ENCODE measurements at regions not wholly inside any gene's neighbourhood (a gene's known extent, or its start where the extent isn't known, plus 50 kb on each side); places are given as distances from the start of the nearest gene placed in this dataset.

DNA sequence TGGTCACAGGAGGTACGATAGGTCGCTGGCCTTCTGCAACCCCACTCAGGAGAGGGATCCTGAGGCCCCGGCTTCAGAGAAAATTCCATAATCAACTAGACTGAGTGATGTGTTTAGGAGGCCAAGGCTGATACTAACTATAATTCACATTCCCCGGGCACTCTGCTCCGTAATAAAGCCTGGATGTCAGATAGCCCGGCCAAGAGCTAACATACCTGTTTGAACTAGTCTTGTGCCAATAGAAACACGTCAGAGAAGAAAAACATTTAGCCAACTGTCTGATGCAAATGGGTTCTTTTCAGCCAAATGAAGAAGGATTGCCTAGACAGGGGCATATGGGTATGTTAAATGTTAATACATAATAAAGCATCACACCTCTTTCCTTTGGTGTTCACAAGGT, 204.2 kb downstream of the TSHZ3 start:
- TF ChIP-seq POU2F2 (IDR thresholded peaks at IDR 0.05; ENCODE audit: low read depth, low read length) (no peak), POLR2A (IDR thresholded peaks at IDR 0.05; ENCODE audit: low read depth, low read length) (no peak), POLR2AphosphoS5 (IDR thresholded peaks at IDR 0.05; ENCODE audit: low read depth, low read length) (no peak), SPI1 (IDR thresholded peaks at IDR 0.05; ENCODE audit: low read depth, low read length) (no peak)
